ENCODE measurements at regions not wholly inside any gene's neighbourhood (a gene's known extent, or its start where the extent isn't known, plus 50 kb on each side); places are given as distances from the start of the nearest gene placed in this dataset.

DNA sequence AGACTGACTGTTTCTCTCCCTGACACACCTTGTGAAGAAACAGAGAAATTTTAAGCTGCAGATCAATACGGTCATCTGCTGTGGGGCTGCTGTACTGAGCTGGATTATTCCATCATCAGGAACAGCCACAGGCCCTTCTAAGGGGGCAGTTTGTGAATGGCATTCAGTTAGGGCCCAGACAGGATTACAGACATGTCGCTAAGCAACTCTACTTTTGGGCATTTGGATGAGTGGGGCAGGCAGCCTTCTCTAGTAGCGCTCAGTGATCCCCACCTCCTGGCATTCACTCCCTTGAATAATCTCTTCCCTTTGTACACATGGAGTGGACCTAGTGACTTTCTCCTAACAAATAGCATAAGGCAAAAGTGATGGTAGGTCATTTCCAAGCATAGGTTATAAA, 144.4 kb upstream of the RARB start:
- Mint-ChIP-seq H3K36me3 (ENCODE audit: insufficient read depth, unreplicated experiment) (no peaks in the 10 kb centered on the region), H3K4me1 (ENCODE audit: low read depth, unreplicated experiment) (no peaks in the 10 kb centered on the region), H3K4me3 (ENCODE audit: low read depth, unreplicated experiment) (no peak overlapping the region), H3K27ac (ENCODE audit: unreplicated experiment) (no peak overlapping the region), H3K9me3 (ENCODE audit: low read depth, unreplicated experiment) (no peaks in the 10 kb centered on the region), H3K27me3 (ENCODE audit: unreplicated experiment) (no peaks in the 10 kb centered on the region)
- intact Hi-C loops (cut with micrococcal nuclease; ENCODE audit: unreplicated experiment): no loop called here
- CTCF ChIA-PET: interaction anchor here (0.7 kb wide), 1 partner anchor 122 kb away, joined by 4 read pairs; no protein-coding TSS in a partner anchor
- no peak for DNase-seq
- no TSS peak for BruUV-seq (replicated peaks)
- TF ChIP-seq CTCF (IDR thresholded peaks at IDR 0.05; ENCODE audit: unreplicated experiment): no peak

DNA sequence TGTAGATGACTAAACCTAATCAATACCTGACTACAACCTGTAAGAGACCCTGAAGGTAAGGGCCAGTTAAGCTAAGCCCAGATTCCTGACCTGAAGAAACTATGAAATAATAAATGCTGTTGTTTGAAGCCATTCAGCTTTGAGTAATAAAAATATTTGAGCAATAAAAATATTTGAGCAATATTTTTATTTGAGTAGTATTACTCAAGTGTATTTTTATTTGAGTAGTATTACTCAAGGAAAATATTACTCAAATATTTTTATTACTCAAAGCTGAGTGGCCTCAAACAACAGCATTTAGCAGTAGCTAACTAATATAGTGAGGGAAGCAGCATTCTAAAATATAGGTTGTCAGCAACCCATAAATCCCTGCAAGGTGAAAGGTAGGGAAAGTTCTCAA, 143.8 kb upstream of the RARB start:
- Mint-ChIP-seq H3K4me1 (ENCODE audit: low read depth, unreplicated experiment) (no peaks in the 10 kb centered on the region), H3K9me3 (ENCODE audit: low read depth, unreplicated experiment) (no peaks in the 10 kb centered on the region), H3K27me3 (ENCODE audit: unreplicated experiment) (no peaks in the 10 kb centered on the region), H3K4me3 (ENCODE audit: low read depth, unreplicated experiment) (no peak overlapping the region), H3K36me3 (ENCODE audit: insufficient read depth, unreplicated experiment) (no peaks in the 10 kb centered on the region), H3K27ac (ENCODE audit: unreplicated experiment) (no peak overlapping the region)
- DNase-seq: no peak
- TF ChIP-seq CTCF (IDR thresholded peaks at IDR 0.05; ENCODE audit: unreplicated experiment): no peak
- intact Hi-C loops (cut with micrococcal nuclease; ENCODE audit: unreplicated experiment): no loop called here
- BruUV-seq (replicated peaks): no TSS peak
- CTCF ChIA-PET: interaction anchor here (0.7 kb wide), 1 partner anchor 123 kb away, joined by 4 read pairs; no protein-coding TSS in a partner anchor

GRCh38 chr3:25287291-25287884, 140.7 kb upstream of the RARB start:
- no peaks in the 10 kb centered on the region for H3K4me1 Mint-ChIP-seq (ENCODE audit: low read depth, unreplicated experiment)
- no peaks in the 10 kb centered on the region for H3K9me3 Mint-ChIP-seq (ENCODE audit: low read depth, unreplicated experiment)
- no peak for TF ChIP-seq CTCF (IDR thresholded peaks at IDR 0.05; ENCODE audit: unreplicated experiment)
- H3K36me3 Mint-ChIP-seq (ENCODE audit: insufficient read depth, unreplicated experiment): no peaks in the 10 kb centered on the region
- no peak for DNase-seq
- intact Hi-C loops (cut with micrococcal nuclease; ENCODE audit: unreplicated experiment): no loop called here
- no peak overlapping the region for H3K4me3 Mint-ChIP-seq (ENCODE audit: low read depth, unreplicated experiment)
- CTCF ChIA-PET: no interaction called here
- no TSS peak for BruUV-seq (replicated peaks)
- no peaks in the 10 kb centered on the region for H3K27me3 Mint-ChIP-seq (ENCODE audit: unreplicated experiment)
- no peak overlapping the region for H3K27ac Mint-ChIP-seq (ENCODE audit: unreplicated experiment)

DNA sequence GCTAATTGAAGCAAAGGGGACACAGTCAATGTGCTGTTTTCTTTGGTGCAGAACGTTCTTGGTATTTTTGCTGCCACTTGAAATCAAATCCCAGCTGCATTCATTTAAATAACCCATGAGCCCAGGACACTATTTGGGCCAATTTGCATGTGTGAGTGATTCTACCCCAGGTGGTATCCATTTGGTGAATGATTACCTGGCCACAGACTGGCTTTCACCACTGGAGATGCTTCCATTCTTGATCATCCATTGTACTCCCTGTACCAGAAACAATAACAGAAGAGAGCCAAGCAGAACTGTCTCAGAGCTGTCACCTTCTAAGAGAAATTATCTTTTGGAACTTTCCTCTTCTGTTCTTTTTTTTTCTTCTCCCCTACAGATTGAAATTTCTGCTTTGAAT, 139.7 kb upstream of the RARB start:
- no peak for TF ChIP-seq CTCF (IDR thresholded peaks at IDR 0.05; ENCODE audit: unreplicated experiment)
- H3K36me3 Mint-ChIP-seq (ENCODE audit: insufficient read depth, unreplicated experiment): no peaks in the 10 kb centered on the region
- H3K27me3 Mint-ChIP-seq (ENCODE audit: unreplicated experiment): no peaks in the 10 kb centered on the region
- H3K9me3 Mint-ChIP-seq (ENCODE audit: low read depth, unreplicated experiment): no peaks in the 10 kb centered on the region
- CTCF ChIA-PET: no interaction called here
- no peak overlapping the region for H3K27ac Mint-ChIP-seq (ENCODE audit: unreplicated experiment)
- no TSS peak for BruUV-seq (replicated peaks)
- DNase-seq: no peak
- intact Hi-C loops (cut with micrococcal nuclease; ENCODE audit: unreplicated experiment): no loop called here
- peaks cover 2% of the 10 kb centered on the region for H3K4me1 Mint-ChIP-seq (ENCODE audit: low read depth, unreplicated experiment)
- H3K4me3 Mint-ChIP-seq (ENCODE audit: low read depth, unreplicated experiment): no peak overlapping the region

All from Calu3 (cell line).